Upper lobe of left lung (tissue), 6 donors: ENCODE measurements at regions not wholly inside any gene's neighbourhood (a gene's known extent, or its start where the extent isn't known, plus 50 kb on each side); places are given as distances from the start of the nearest gene placed in this dataset.

ENCODE experiments used
- ATAC-seq, 2 donors: fragments of 200-7000 bp; cut with Tn5 transposase; one replicate each; pipeline ENCODE4 v1.9.1; 2022; ENCODE audit warnings: mild to moderate bottlenecking in 2 of 2, moderate library complexity in 2 of 2; ENCODE audit not compliant: low FRiP score in 2 of 2
- DNase-seq, 2 donors: peaks; one replicate each; pipeline ENCODE4 v3.0.0-alpha.2; 2019 to 2020
- H3K27ac ChIP-seq, 4 donors: fragments of 200-600 bp; sonication (generic); one replicate each; pipeline ENCODE4 v1.5.1; 2016 to 2019
- H3K27me3 ChIP-seq, 4 donors: fragments of 200-600 bp; sonication (generic); one replicate each; pipeline ENCODE4 v1.5.1; 2017 to 2019
- H3K36me3 ChIP-seq, 4 donors: fragments of 200-600 bp; sonication (generic); one replicate each; pipeline ENCODE4 v1.5.1; 2016 to 2019
- H3K4me1 ChIP-seq, 4 donors: fragments of 200-600 bp; sonication (generic); one replicate each; pipeline ENCODE4 v1.5.1; 2018 to 2019
- H3K4me3 ChIP-seq, 4 donors: fragments of 200-600 bp; sonication (generic); one replicate each; pipeline ENCODE4 v1.5.1; 2017 to 2019; ENCODE audit warnings: mild to moderate bottlenecking in 2 of 4, moderate library complexity in 1 of 4
- H3K9me3 ChIP-seq, 4 donors: fragments of 200-600 bp; sonication (generic); one replicate each; pipeline ENCODE4 v1.5.1; 2018 to 2019
- CTCF ChIP-seq, 6 experiments: fragments of 450-650 bp in 4 of 6; fragments of 200-600 bp in 2 of 6; sonication (generic) in 2 of 6; IDR thresholded peaks; one replicate each; pipeline ENCODE4 v1.5.1; 2016 to 2019; ENCODE audit warnings: antibody characterized with exemption in 6 of 6
- EP300 ChIP-seq, 4 donors: sonication (generic); formaldehyde crosslinking; IDR thresholded peaks; one replicate each; pipeline ENCODE4 v1.5.1; 2017; ENCODE audit warnings: antibody characterized with exemption in 4 of 4, control low read depth in 2 of 4
- POLR2A ChIP-seq, 4 donors: fragments of 450-650 bp; IDR thresholded peaks; one replicate each; pipeline ENCODE4 v1.5.1; 2016 to 2017; ENCODE audit warnings: antibody characterized with exemption in 4 of 4, mild to moderate bottlenecking in 2 of 4
- POLR2AphosphoS5 ChIP-seq, 2 donors: sonication (generic); formaldehyde crosslinking; IDR thresholded peaks; one replicate each; pipeline ENCODE4 v1.5.1; 2017; ENCODE audit warnings: antibody characterized with exemption in 2 of 2
- WGBS, 2 donors: methylation state at CpG; one replicate each; pipeline ENCODE4 v1.1.5; 2017 to 2018; 5-methylcytosine and 5-hydroxymethylcytosine counted together
- donor health status: DM: no; HTN: no; CAD: no; lungs with moderate emphysema.
- donor health status: DM: no; HTN: yes; CAD: no; lungs with severe emphysema.

DNA sequence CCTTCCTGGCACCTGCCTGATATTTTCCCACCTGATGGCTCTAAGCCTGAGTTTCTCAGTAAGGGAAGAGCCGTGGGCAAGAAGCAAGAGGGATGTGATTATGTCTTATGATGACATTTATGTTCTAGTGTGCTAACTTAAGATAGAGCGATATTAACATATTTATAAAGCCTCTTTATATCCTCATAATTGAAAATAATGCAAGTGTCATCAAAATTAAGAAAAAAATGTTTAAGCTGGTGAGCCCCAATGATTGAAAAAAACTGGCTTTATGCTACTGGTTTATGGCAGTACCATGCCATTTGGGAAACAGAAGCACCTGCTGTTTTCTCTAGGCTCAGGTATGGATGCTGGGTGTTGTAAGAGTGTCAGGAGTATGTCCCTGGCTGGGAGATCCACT is 431.5 kb upstream of the TPM1 start:
- DNase-seq (no peak), ATAC-seq (no peak)
- no peak overlapping the region for H3K27ac ChIP-seq
- H3K27me3 ChIP-seq, result no peaks in the 10 kb centered on the region
- H3K4me3 ChIP-seq, result no peak overlapping the region
- no peaks in the 10 kb centered on the region for H3K4me1 ChIP-seq
- WGBS, 2 donors, result 88 to 95% methylated on average over 2 of the region's 2 CpGs
- TF ChIP-seq POLR2A (IDR thresholded peaks at IDR 0.05), result no peak
- TF ChIP-seq CTCF (IDR thresholded peaks at IDR 0.05), result no peak
- TF ChIP-seq POLR2AphosphoS5 (IDR thresholded peaks at IDR 0.05), result no peak
- no peak for TF ChIP-seq EP300 (IDR thresholded peaks at IDR 0.05)
- no peaks in the 10 kb centered on the region for H3K36me3 ChIP-seq
- no peaks in the 10 kb centered on the region for H3K9me3 ChIP-seq

- WGBS, 2 donors, result 83 to 84% methylated on average over 5 of the region's 5 CpGs
- Histone ChIP-seq H3K27ac (no peak overlapping the region), H3K9me3 (no peaks in the 10 kb centered on the region), H3K4me1 (no peaks in the 10 kb centered on the region), H3K36me3 (no peaks in the 10 kb centered on the region), H3K4me3 (no peak overlapping the region), H3K27me3 (no peaks in the 10 kb centered on the region)
- DNase-seq (no peak), ATAC-seq (no peak)
- no peak for TF ChIP-seq CTCF (IDR thresholded peaks at IDR 0.05)
- TF ChIP-seq EP300 (IDR thresholded peaks at IDR 0.05), result no peak
- no peak for TF ChIP-seq POLR2A (IDR thresholded peaks at IDR 0.05)
These were observed 430.3 kb upstream of the TPM1 start for GRCh38 chr15:62612183-62612733.

DNA sequence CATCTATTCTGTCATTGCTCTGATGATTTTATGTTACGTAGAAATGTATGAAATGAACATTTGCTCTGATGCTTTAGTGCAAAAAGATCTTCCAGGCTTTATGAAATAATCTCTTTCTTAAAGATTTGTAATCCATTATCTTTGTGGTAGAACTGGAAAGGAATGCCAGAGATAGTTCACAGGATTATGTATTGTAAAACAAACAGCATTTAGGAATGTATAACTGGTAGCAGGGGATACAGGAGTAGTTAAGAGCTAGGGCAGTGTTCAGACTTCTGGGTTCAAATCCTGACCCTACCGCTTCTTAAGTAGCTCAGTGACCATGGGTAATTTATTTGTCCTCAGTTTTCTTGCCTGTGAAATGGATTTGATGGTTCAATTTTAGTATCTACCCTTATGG is 429.8 kb upstream of the TPM1 start:
- ATAC-seq (no peak), DNase-seq (no peak)
- no peak for TF ChIP-seq POLR2AphosphoS5 (IDR thresholded peaks at IDR 0.05)
- no peak for TF ChIP-seq POLR2A (IDR thresholded peaks at IDR 0.05)
- no peak for TF ChIP-seq EP300 (IDR thresholded peaks at IDR 0.05)
- no peak for TF ChIP-seq CTCF (IDR thresholded peaks at IDR 0.05)
- WGBS, 2 donors, result 94 to 96% methylated on average over 2 of the region's 2 CpGs
- no peaks in the 10 kb centered on the region for H3K9me3 ChIP-seq
- H3K27ac ChIP-seq, result no peak overlapping the region
- no peaks in the 10 kb centered on the region for H3K36me3 ChIP-seq
- H3K4me3 ChIP-seq, result no peak overlapping the region
- no peaks in the 10 kb centered on the region for H3K4me1 ChIP-seq
- no peaks in the 10 kb centered on the region for H3K27me3 ChIP-seq

- Histone ChIP-seq H3K27ac (no peak overlapping the region), H3K4me1 (no peaks in the 10 kb centered on the region), H3K36me3 (no peaks in the 10 kb centered on the region), H3K4me3 (no peak overlapping the region), H3K9me3 (no peaks in the 10 kb centered on the region), H3K27me3 (no peaks in the 10 kb centered on the region)
- DNase-seq (no peak), ATAC-seq (no peak)
- WGBS, 2 donors, result 74 to 98% methylated on average over 3 of the region's 3 CpGs
- no peak for TF ChIP-seq CTCF (IDR thresholded peaks at IDR 0.05)
- TF ChIP-seq EP300 (IDR thresholded peaks at IDR 0.05), result no peak
- TF ChIP-seq POLR2AphosphoS5 (IDR thresholded peaks at IDR 0.05), result no peak
- TF ChIP-seq POLR2A (IDR thresholded peaks at IDR 0.05), result no peak
These were observed 425.8 kb upstream of the TPM1 start for GRCh38 chr15:62616746-62617145.

DNA sequence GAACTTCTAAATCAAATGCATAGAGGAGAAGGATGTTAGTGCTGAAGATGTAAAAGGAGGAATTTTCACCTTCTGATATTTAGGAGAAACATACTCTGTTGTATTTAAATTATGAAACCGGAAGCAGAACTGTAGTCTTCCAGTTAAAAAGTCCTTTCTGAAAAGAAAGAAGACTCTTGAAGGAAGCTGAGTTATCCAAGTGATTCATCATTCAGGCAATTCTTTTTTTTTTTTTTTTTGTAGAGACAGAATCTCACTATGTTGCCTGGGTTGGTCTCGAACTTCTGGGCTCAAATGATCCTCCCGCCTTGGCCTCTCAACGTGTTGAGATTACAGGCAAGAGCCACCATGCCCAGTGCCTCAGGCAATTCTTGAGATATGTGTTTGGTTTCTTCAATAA is 424.8 kb upstream of the TPM1 start:
- TF ChIP-seq EP300 (IDR thresholded peaks at IDR 0.05), result no peak
- no peak for ATAC-seq
- 93% methylated on average over 4 of the region's 4 CpGs for WGBS, 2 donors

More for the DNA sequence above, 424.8 kb upstream of the TPM1 start:
- H3K4me3 ChIP-seq, result no peak overlapping the region
- no peaks in the 10 kb centered on the region for H3K36me3 ChIP-seq
- no peaks in the 10 kb centered on the region for H3K9me3 ChIP-seq
- no peak overlapping the region for H3K27ac ChIP-seq
- no peak for DNase-seq
- H3K27me3 ChIP-seq, result no peaks in the 10 kb centered on the region
- H3K4me1 ChIP-seq, result no peaks in the 10 kb centered on the region
